Kidney epithelial cell (primary cell): ENCODE measurements at regions not wholly inside any gene's neighbourhood (a gene's known extent, or its start where the extent isn't known, plus 50 kb on each side); places are given as distances from the start of the nearest gene placed in this dataset.

ENCODE experiments used
- DNase-seq: peaks from one replicate; pipeline ENCODE4 v3.0.0-alpha.2; 2010; ENCODE audit warnings: low read depth
- H3K27me3 ChIP-seq: 2 replicates; pipeline ENCODE4 v1.6.0; 2011; ENCODE audit warnings: low read length; ENCODE audit not compliant: control insufficient read depth, insufficient read depth
- H3K36me3 ChIP-seq: 2 replicates; pipeline ENCODE4 v1.5.1; 2011; ENCODE audit warnings: low read length; ENCODE audit not compliant: control insufficient read depth, insufficient read depth
- H3K4me3 ChIP-seq: 2 replicates; pipeline ENCODE4 v1.5.1; 2011; ENCODE audit warnings: low read depth, mild to moderate bottlenecking, control low read depth, low read length
- CTCF ChIP-seq: IDR thresholded peaks from 2 replicates; pipeline ENCODE4 v1.5.1; 2011; ENCODE audit warnings: mild to moderate bottlenecking, moderate library complexity, low read length, control low read depth, inconsistent platforms; ENCODE audit not compliant: insufficient read depth, poor library complexity, severe bottlenecking

DNA sequence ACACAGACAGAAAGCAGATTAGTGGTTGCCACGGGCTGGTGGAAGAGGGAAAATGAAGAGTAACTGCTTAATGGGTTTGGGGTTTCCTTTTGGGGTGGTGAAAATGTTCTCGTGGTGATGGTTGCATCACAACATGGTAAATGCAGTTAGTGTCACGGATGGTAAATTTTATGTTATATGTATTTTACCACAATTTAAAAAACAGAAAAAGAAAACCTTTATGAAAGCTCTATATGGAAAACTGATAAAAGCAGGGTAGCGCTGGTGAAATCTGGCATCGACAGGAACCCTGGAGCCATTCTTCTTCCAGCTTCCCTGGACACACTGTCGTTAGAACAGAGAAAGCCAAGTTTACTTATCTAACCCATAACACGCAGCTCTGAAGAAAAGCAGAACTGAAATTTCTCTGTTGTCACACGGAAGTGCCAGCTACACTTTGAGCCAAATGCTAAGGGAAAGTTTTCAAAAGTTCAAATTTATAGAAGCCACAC lies 287.7 kb upstream of the NR2F2 start:
- Histone ChIP-seq H3K27me3 (no peaks in the 10 kb centered on the region), H3K4me3 (no peak overlapping the region), H3K36me3 (no peaks in the 10 kb centered on the region)
- no peak for DNase-seq
- no peak for TF ChIP-seq CTCF

DNA sequence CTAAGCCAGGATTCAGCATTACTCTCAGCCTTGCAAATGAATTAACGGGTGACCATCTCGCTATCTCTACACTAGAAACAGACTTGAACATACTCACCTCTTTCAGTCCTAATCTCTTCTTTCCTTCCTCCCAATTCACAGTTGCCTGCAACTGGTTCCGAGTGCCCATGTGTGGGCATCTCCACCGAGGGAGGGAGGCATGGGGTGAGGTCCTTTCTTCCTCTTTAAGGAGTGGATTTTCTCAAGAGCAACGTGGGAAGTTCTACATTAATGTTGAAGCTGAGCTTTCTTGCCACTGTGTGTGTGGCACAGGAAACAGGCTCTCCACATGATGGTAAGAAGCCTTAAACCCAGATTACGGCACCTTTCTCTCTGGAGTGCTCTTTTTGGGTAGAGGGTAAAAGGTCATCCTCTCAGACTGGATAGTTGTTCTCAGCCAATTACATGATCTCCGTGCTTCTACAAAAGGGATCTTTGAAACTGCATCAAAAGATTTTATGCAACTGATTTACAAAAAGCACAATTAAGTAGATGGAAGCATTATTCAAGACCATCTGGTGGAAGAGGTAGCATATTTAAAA lies 286.8 kb upstream of the NR2F2 start:
- H3K4me3 ChIP-seq = no peak overlapping the region
- TF ChIP-seq CTCF = no peak
- H3K36me3 ChIP-seq = no peaks in the 10 kb centered on the region
- no peak for DNase-seq
- no peaks in the 10 kb centered on the region for H3K27me3 ChIP-seq

DNA sequence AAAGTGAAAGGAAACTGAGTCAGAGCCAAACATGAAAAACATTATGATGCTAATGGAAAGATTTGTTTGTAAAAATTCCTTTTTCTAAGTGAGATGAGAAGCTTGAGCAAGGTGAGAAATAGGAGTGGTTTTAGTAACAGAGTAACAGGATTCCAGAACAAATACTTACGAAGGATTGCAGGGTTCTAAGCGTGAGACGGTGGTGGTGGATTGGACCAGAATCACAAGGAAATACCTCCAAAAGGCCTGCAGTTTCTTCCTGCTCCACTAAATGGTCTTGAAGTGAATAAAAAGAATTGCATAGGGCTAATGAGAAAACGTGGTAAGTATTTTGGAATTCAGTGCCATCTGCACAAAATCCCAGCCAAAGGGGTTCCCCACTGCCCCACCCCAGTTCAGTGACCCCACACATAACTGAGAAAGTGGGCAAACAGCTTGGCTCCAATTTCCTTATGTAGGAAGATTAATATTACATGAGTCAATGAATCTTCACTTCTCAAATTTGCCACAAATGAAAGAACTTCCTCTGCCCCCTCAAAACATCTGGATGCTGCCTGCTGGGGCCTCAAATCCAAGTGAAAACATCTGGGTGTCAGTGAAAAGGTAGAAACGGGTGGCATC lies 283.8 kb upstream of the NR2F2 start:
- no peaks in the 10 kb centered on the region for H3K36me3 ChIP-seq
- TF ChIP-seq CTCF = no peak
- no peak for DNase-seq
- H3K27me3 ChIP-seq = no peaks in the 10 kb centered on the region
- no peak overlapping the region for H3K4me3 ChIP-seq

DNA sequence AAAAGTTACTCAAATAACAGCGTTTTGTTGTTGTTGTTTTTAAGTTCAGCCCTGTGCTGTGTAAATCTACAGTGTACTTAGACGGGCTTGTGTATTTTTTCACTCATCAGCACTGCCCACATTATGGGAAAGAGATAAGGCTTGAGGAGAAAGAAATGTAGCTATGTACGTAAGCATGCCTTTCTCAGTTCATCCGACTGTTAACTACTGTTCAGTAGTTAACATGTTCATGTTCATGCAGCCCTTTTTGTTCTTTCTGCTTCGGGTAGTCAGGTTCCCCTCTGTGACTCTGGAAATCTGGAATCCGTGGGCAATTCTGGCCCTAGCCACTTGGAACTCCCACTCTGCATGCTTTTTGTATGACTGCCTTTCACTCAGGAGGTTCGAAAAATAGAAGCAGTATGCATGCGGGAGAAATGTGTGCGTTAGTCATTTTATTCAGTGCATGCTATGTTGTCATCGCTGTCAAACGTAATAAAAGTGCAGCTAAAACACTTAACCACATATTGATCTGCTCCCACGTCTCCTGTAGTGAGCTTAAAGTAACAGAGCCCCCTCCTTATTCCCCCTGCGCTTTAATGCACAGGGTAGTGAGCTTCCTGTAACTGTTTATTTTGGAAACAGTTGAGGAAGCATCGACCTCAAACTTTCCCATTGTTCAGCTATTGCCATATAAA lies 283.1 kb upstream of the NR2F2 start:
- no peaks in the 10 kb centered on the region for H3K27me3 ChIP-seq
- peak; percentile 50 for DNase-seq
- H3K36me3 ChIP-seq = no peaks in the 10 kb centered on the region
- H3K4me3 ChIP-seq = no peak overlapping the region
- no peak for TF ChIP-seq CTCF

DNA sequence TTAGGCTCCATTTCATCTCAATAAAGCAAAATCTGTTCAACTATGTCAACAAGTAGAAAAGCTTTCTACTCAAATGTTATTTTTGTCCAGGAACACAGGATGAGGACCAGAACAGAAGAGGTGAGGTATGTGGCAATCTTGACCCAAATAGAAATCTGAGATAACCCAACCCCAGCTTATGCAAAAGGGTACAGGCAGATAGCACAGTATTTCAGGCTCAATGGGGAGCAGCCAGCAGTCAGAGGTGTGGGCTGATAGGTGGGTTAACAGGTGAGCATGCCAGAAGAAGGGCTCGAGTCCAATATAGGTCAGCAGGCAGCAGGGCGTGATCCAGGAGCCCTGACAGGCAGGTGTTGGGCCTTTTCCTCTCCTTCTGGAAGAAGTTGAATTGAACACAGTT lies 281.2 kb upstream of the NR2F2 start:
- Histone ChIP-seq H3K4me3 (no peak overlapping the region), H3K36me3 (no peaks in the 10 kb centered on the region), H3K27me3 (no peaks in the 10 kb centered on the region)
- no peak for DNase-seq
- TF ChIP-seq CTCF = no peak

DNA sequence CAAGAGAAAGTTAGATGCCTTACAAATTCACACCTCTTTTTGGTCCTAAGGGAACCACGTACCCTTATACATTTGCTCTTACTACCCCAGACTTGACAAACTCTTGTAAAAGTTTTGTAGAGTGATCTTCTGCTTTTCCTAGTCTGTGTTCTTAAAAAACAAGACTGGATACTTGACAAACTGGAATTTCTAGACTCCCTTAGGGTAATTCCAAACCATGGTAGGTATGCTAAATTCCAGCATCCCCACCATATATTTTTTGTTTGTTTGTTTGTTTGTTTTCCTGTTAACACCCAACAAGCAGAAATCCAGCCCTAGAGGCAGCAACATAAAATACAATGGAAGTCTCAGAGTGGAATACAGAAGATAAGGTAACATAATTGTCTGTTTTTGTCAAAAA lies 280.7 kb upstream of the NR2F2 start:
- H3K4me3 ChIP-seq = no peak overlapping the region
- no peak for TF ChIP-seq CTCF
- no peak for DNase-seq
- H3K36me3 ChIP-seq = no peaks in the 10 kb centered on the region
- H3K27me3 ChIP-seq = no peaks in the 10 kb centered on the region
